ENCODE measurements at regions not wholly inside any gene's neighbourhood (a gene's known extent, or its start where the extent isn't known, plus 50 kb on each side); places are given as distances from the start of the nearest gene placed in this dataset.

- TF ChIP-seq Cebpa-rat (IDR thresholded peaks at IDR 0.05), result no peak
- no peaks in the 10 kb centered on the region for H3K27me3 ChIP-seq
- no peak overlapping the region for H3K9ac ChIP-seq
- peaks cover 0 to 8% (median 4%) of the 10 kb centered on the region in 10 experiments; a peak in 17 of 20 replicates for H3K4me1 ChIP-seq
- H3K4me3 ChIP-seq, result no peak overlapping the region
- H3K4me2 ChIP-seq, result no peak overlapping the region
- H3K27ac ChIP-seq, result no peak overlapping the region
- no peaks in the 10 kb centered on the region for H3K36me3 ChIP-seq
- no peaks in the 10 kb centered on the region for H4K20me1 ChIP-seq
- H3K9me3 ChIP-seq (replicated peaks in 1 of 11), result peaks cover 0 to 10% (median 7%) of the 10 kb centered on the region in 11 experiments; a peak in 18 of 22 replicates
Observed at GRCh38 chr4:153074486-153074885, 129.8 kb upstream of the TRIM2 start.

GRCh38 chr4:153074936-153075630 lies 129.2 kb upstream of the TRIM2 start:
- Histone ChIP-seq H3K27ac (no peak overlapping the region), H3K4me2 (no peak overlapping the region), H3K9me3 (replicated peaks in 1 of 11) (peaks cover 0 to 10% (median 7%) of the 10 kb centered on the region in 11 experiments; a peak in 18 of 22 replicates), H3K9ac (no peak overlapping the region), H4K20me1 (no peaks in the 10 kb centered on the region), H3K27me3 (no peaks in the 10 kb centered on the region), H3K36me3 (no peaks in the 10 kb centered on the region), H3K4me1 (peaks cover 6 to 14% (median 10%) of the 10 kb centered on the region in 10 experiments; a peak in 19 of 20 replicates), H3K4me3 (no peak overlapping the region)
- no peak for TF ChIP-seq Cebpa-rat (IDR thresholded peaks at IDR 0.05)

- H3K36me3 ChIP-seq, result no peaks in the 10 kb centered on the region
- no peak for TF ChIP-seq Cebpa-rat (IDR thresholded peaks at IDR 0.05)
- no peaks in the 10 kb centered on the region for H3K27me3 ChIP-seq
- no peak overlapping the region for H3K4me2 ChIP-seq
- H3K9ac ChIP-seq, result no peak overlapping the region
- H3K9me3 ChIP-seq (replicated peaks in 1 of 11), result peaks cover 0 to 8% (median 6%) of the 10 kb centered on the region in 11 experiments; a peak in 18 of 22 replicates
- no peak overlapping the region for H3K4me3 ChIP-seq
- no peaks in the 10 kb centered on the region for H4K20me1 ChIP-seq
- no peak overlapping the region for H3K27ac ChIP-seq
- H3K4me1 ChIP-seq, result peaks cover 7 to 23% (median 19%) of the 10 kb centered on the region in 10 experiments; a peak in 19 of 20 replicates
Observed at GRCh38 chr4:153075836-153076518, 128.3 kb upstream of the TRIM2 start.

- TF ChIP-seq Cebpa-rat (IDR thresholded peaks at IDR 0.05), result no peak
Observed at GRCh38 chr4:153076861-153077260, 127.4 kb upstream of the TRIM2 start.

GRCh38 chr4:153079857-153080391 lies 124.3 kb upstream of the TRIM2 start:
- Histone ChIP-seq H3K4me3 (0 out of 20 replicates have a peak overlapping the region, but pooled peaks of 1 of the 10 experiments have one; percentile 14), H3K4me2 (peak overlapping the region; percentile 26 to 84 (median 72); a peak in 20 of 22 replicates), H3K27me3 (no peaks in the 10 kb centered on the region), H4K20me1 (no peaks in the 10 kb centered on the region), H3K4me1 (peaks cover 24 to 59% (median 42%) of the 10 kb centered on the region in 10 experiments), H3K9me3 (replicated peaks in 1 of 11) (no peaks in the 10 kb centered on the region), H3K9ac (peak overlapping the region in 3 of 11 experiments; percentile 24 to 53 (median 43); a peak in 5 of 22 replicates), H3K36me3 (no peaks in the 10 kb centered on the region), H3K27ac (peak overlapping the region in 4 of 11 experiments; percentile 46 to 76 (median 64); a peak in 8 of 22 replicates)
- TF ChIP-seq Cebpa-rat (IDR thresholded peaks at IDR 0.05), result peak in 3 of 11 experiments; percentile 47 to 74 (median 63); a peak in 6 of 22 replicates

More at GRCh38 chr4:153076861-153077260, 127.4 kb upstream of the TRIM2 start:
- H3K27ac ChIP-seq, result no peak overlapping the region
- no peaks in the 10 kb centered on the region for H3K9me3 ChIP-seq (replicated peaks in 1 of 11)
- no peak overlapping the region for H3K4me2 ChIP-seq
- no peaks in the 10 kb centered on the region for H4K20me1 ChIP-seq
- no peak overlapping the region for H3K9ac ChIP-seq
- no peaks in the 10 kb centered on the region for H3K27me3 ChIP-seq
- H3K4me1 ChIP-seq, result peaks cover 9 to 32% (median 27%) of the 10 kb centered on the region in 10 experiments
- no peaks in the 10 kb centered on the region for H3K36me3 ChIP-seq
- H3K4me3 ChIP-seq, result no peak overlapping the region

GRCh38 chr4:153081006-153081580 lies 123.2 kb upstream of the TRIM2 start:
- H3K27me3 ChIP-seq, result no peaks in the 10 kb centered on the region
- H3K9ac ChIP-seq, result no peak overlapping the region
- no peaks in the 10 kb centered on the region for H3K9me3 ChIP-seq (replicated peaks in 1 of 11)
- no peak for TF ChIP-seq Cebpa-rat (IDR thresholded peaks at IDR 0.05)
- no peaks in the 10 kb centered on the region for H4K20me1 ChIP-seq
- H3K36me3 ChIP-seq, result no peaks in the 10 kb centered on the region
- peaks cover 24 to 62% (median 42%) of the 10 kb centered on the region in 10 experiments for H3K4me1 ChIP-seq
- peak overlapping the region in 1 of 11 experiments; percentile 76; a peak in 2 of 22 replicates for H3K27ac ChIP-seq
- no peak overlapping the region for H3K4me3 ChIP-seq
- H3K4me2 ChIP-seq, result peak overlapping the region in 9 of 11 experiments; percentile 55 to 84 (median 75); a peak in 18 of 22 replicates

- H4K20me1 ChIP-seq, result no peaks in the 10 kb centered on the region
- H3K9ac ChIP-seq, result no peak overlapping the region
- no peaks in the 10 kb centered on the region for H3K9me3 ChIP-seq (replicated peaks in 1 of 11)
- H3K4me3 ChIP-seq, result no peak overlapping the region
- H3K4me2 ChIP-seq, result peak overlapping the region; percentile 55 to 84 (median 72)
- peaks cover 24 to 62% (median 42%) of the 10 kb centered on the region in 10 experiments for H3K4me1 ChIP-seq
- no peaks in the 10 kb centered on the region for H3K27me3 ChIP-seq
- peak overlapping the region in 1 of 11 experiments; percentile 76; a peak in 1 of 22 replicates for H3K27ac ChIP-seq
- no peaks in the 10 kb centered on the region for H3K36me3 ChIP-seq
- no peak for TF ChIP-seq Cebpa-rat (IDR thresholded peaks at IDR 0.05)
Observed at GRCh38 chr4:153081693-153082092, 122.5 kb upstream of the TRIM2 start.

- no peaks in the 10 kb centered on the region for H3K9me3 ChIP-seq (replicated peaks in 1 of 11)
- H3K4me3 ChIP-seq, result no peak overlapping the region
- peak overlapping the region; percentile 55 to 84 (median 72) for H3K4me2 ChIP-seq
- TF ChIP-seq Cebpa-rat (IDR thresholded peaks at IDR 0.05), result no peak
- H3K27me3 ChIP-seq, result no peaks in the 10 kb centered on the region
- H3K4me1 ChIP-seq, result peaks cover 24 to 62% (median 42%) of the 10 kb centered on the region in 10 experiments
- no peaks in the 10 kb centered on the region for H3K36me3 ChIP-seq
- H3K27ac ChIP-seq, result peak overlapping the region in 2 of 11 experiments; percentile 13 to 32; a peak in 1 of 22 replicates
- no peaks in the 10 kb centered on the region for H4K20me1 ChIP-seq
- H3K9ac ChIP-seq, result peak overlapping the region in 3 of 11 experiments; percentile 10 to 28 (median 20); a peak in 2 of 22 replicates
Observed at GRCh38 chr4:153082322-153083301, 121.6 kb upstream of the TRIM2 start.
